ENCODE measurements at regions not wholly inside any gene's neighbourhood (a gene's known extent, or its start where the extent isn't known, plus 50 kb on each side); places are given as distances from the start of the nearest gene placed in this dataset.

- Histone ChIP-seq H4K5ac (ENCODE audit: insufficient read length, low read depth, low read length) (no peak overlapping the region), H3K27me3 (ENCODE audit: insufficient read depth, low read length) (no peaks in the 10 kb centered on the region), H3K4me1 (ENCODE audit: insufficient read depth, low read length) (no peaks in the 10 kb centered on the region), H3K14ac (ENCODE audit: insufficient read depth, low read length) (no peak overlapping the region), H2BK20ac (ENCODE audit: low read depth, low read length, poor library complexity, severe bottlenecking) (no peak overlapping the region), H2BK120ac (ENCODE audit: low read depth, low read length, poor library complexity, severe bottlenecking) (no peak overlapping the region), H4K91ac (ENCODE audit: insufficient read length, low read depth, low read length) (no peak overlapping the region), H3K9ac (ENCODE audit: extremely low read depth, insufficient read length, low read length) (no peak overlapping the region), H3K23ac (ENCODE audit: insufficient read length, low read depth, low read length) (no peak overlapping the region), H3T11ph (ENCODE audit: low read length) (no peak overlapping the region), H3K18ac (ENCODE audit: insufficient read length, low read depth, low read length) (no peak overlapping the region), H2BK12ac (ENCODE audit: insufficient read length, low read depth, low read length) (no peak overlapping the region), H4K20me1 (ENCODE audit: control insufficient read depth, insufficient read depth, insufficient read length) (no peaks in the 10 kb centered on the region), H2AFZ (ENCODE audit: low read length) (no peak overlapping the region), H3K27ac (ENCODE audit: insufficient read length, low read depth, low read length) (no peak overlapping the region), H4K8ac (replicated peaks; ENCODE audit: insufficient read length, low read depth, low read length) (no peak overlapping the region), H3K79me1 (ENCODE audit: insufficient read depth, low read depth, low read length, poor library complexity, severe bottlenecking) (no peaks in the 10 kb centered on the region), H3K4ac (ENCODE audit: low read depth, low read length) (no peak overlapping the region), H2BK5ac (ENCODE audit: insufficient read length, low read length) (no peak overlapping the region), H3K79me2 (ENCODE audit: insufficient read depth, low read length) (no peaks in the 10 kb centered on the region), H2BK15ac (ENCODE audit: low read depth, low read length) (no peak overlapping the region), H3K4me2 (ENCODE audit: insufficient read depth, insufficient read length, low read length) (no peak overlapping the region), H3K9me3 (ENCODE audit: control insufficient read depth, low read depth, low read length) (peaks cover 6% of the 10 kb centered on the region), H2AK5ac (ENCODE audit: insufficient read length, low read length) (no peak overlapping the region), H3K56ac (ENCODE audit: insufficient read length, low read depth, low read length) (no peak overlapping the region), H3K23me2 (ENCODE audit: insufficient read length, low read depth, low read length, poor library complexity, severe bottlenecking) (no peaks in the 10 kb centered on the region)
- Mint-ChIP-seq H3K4me3 (no peak overlapping the region), H3K4me1 (no peaks in the 10 kb centered on the region), H3K36me3 (ENCODE audit: insufficient read depth in 1 of 3, low read depth in 3 of 3) (peaks cover 4 to 5% (median 4%) of the 10 kb centered on the region in 3 experiments; a peak in 3 of 7 replicates), H3K27ac (no peak overlapping the region), H3K27me3 (ENCODE audit: low read depth) (peaks cover 12% of the 10 kb centered on the region), H3K9me3 (peaks cover 20 to 21% of the 10 kb centered on the region in 2 experiments)
- no CpG with 5 or more reads among the region's 3 CpGs for WGBS (ENCODE audit: extremely low coverage, insufficient read length, low lambda C conversion rate)
- no peak for DNase-seq
- TF ChIP-seq CTCF (conservative IDR thresholded peaks at IDR 0.05) = no peak
Measured at GRCh38 chr5:6861667-6862066, 148.4 kb downstream of the TENT4A start.

Data from H9 (cell line).